ENCODE measurements at regions not wholly inside any gene's neighbourhood (a gene's known extent, or its start where the extent isn't known, plus 50 kb on each side); places are given as distances from the start of the nearest gene placed in this dataset.

GRCh38 chr3:74469151-74469550, 145.3 kb downstream of the CNTN3 start:
- Histone ChIP-seq H3K4me3 (ENCODE audit: low read length) (no peak overlapping the region), H3K36me3 (ENCODE audit: insufficient read depth, low read length) (no peaks in the 10 kb centered on the region), H3K9me3 (ENCODE audit: low read length) (no peaks in the 10 kb centered on the region; the same call in 1 of the 2 replicates), H2AFZ (ENCODE audit: low read length) (no peak overlapping the region), H3K4me1 (ENCODE audit: low read length) (no peaks in the 10 kb centered on the region), H3K27ac (ENCODE audit: low read length) (no peak overlapping the region), H3K79me2 (ENCODE audit: low read length) (no peaks in the 10 kb centered on the region), H3K9me2 (replicated peaks; ENCODE audit: insufficient read depth, low read length) (no peaks in the 10 kb centered on the region), H3K27me3 (ENCODE audit: low read length) (no peaks in the 10 kb centered on the region), H4K20me1 (ENCODE audit: insufficient read depth, low read depth, low read length) (no peaks in the 10 kb centered on the region), H3K9ac (ENCODE audit: low read length) (no peak overlapping the region), H3K4me2 (ENCODE audit: low read depth, low read length, poor library complexity, severe bottlenecking) (no peak overlapping the region)
- DNase-seq: no peak

- no peaks in the 10 kb centered on the region for H4K20me1 ChIP-seq (ENCODE audit: insufficient read depth, low read depth, low read length)
- no peaks in the 10 kb centered on the region for H3K27me3 ChIP-seq (ENCODE audit: low read length)
- H3K9me2 ChIP-seq (replicated peaks; ENCODE audit: insufficient read depth, low read length): no peaks in the 10 kb centered on the region
Observed at GRCh38 chr3:74465715-74466410, 148.6 kb downstream of the CNTN3 start.

GRCh38 chr3:74463515-74463914, 150.9 kb downstream of the CNTN3 start:
- no peaks in the 10 kb centered on the region for H3K27me3 ChIP-seq (ENCODE audit: low read length)
- no peak overlapping the region for H2AFZ ChIP-seq (ENCODE audit: low read length)
- H4K20me1 ChIP-seq (ENCODE audit: insufficient read depth, low read depth, low read length): no peaks in the 10 kb centered on the region
- H3K9ac ChIP-seq (ENCODE audit: low read length): no peak overlapping the region
- no peak overlapping the region for H3K4me2 ChIP-seq (ENCODE audit: low read depth, low read length, poor library complexity, severe bottlenecking)
- no peak overlapping the region for H3K27ac ChIP-seq (ENCODE audit: low read length)
- H3K9me2 ChIP-seq (replicated peaks; ENCODE audit: insufficient read depth, low read length): no peaks in the 10 kb centered on the region
- no peak for DNase-seq
- H3K4me1 ChIP-seq (ENCODE audit: low read length): no peaks in the 10 kb centered on the region
- H3K4me3 ChIP-seq (ENCODE audit: low read length): no peak overlapping the region
- no peaks in the 10 kb centered on the region for H3K79me2 ChIP-seq (ENCODE audit: low read length)
- no peaks in the 10 kb centered on the region for H3K9me3 ChIP-seq (ENCODE audit: low read length)
- no peaks in the 10 kb centered on the region for H3K36me3 ChIP-seq (ENCODE audit: insufficient read depth, low read length)

More at GRCh38 chr3:74465715-74466410, 148.6 kb downstream of the CNTN3 start:
- no peak overlapping the region for H3K4me3 ChIP-seq (ENCODE audit: low read length)
- no peak overlapping the region for H3K27ac ChIP-seq (ENCODE audit: low read length)
- DNase-seq: no peak
- no peak overlapping the region for H2AFZ ChIP-seq (ENCODE audit: low read length)
- H3K4me1 ChIP-seq (ENCODE audit: low read length): no peaks in the 10 kb centered on the region
- H3K9ac ChIP-seq (ENCODE audit: low read length): no peak overlapping the region
- H3K36me3 ChIP-seq (ENCODE audit: insufficient read depth, low read length): no peaks in the 10 kb centered on the region
- no peaks in the 10 kb centered on the region; the same call in 1 of the 2 replicates for H3K9me3 ChIP-seq (ENCODE audit: low read length)
- H3K79me2 ChIP-seq (ENCODE audit: low read length): no peaks in the 10 kb centered on the region
- H3K4me2 ChIP-seq (ENCODE audit: low read depth, low read length, poor library complexity, severe bottlenecking): no peak overlapping the region

- Histone ChIP-seq H3K4me1 (ENCODE audit: low read length) (no peaks in the 10 kb centered on the region), H3K9me2 (replicated peaks; ENCODE audit: insufficient read depth, low read length) (no peaks in the 10 kb centered on the region), H3K36me3 (ENCODE audit: insufficient read depth, low read length) (no peaks in the 10 kb centered on the region), H3K9ac (ENCODE audit: low read length) (no peak overlapping the region), H3K4me3 (ENCODE audit: low read length) (no peak overlapping the region), H4K20me1 (ENCODE audit: insufficient read depth, low read depth, low read length) (no peaks in the 10 kb centered on the region), H3K27ac (ENCODE audit: low read length) (no peak overlapping the region), H2AFZ (ENCODE audit: low read length) (no peak overlapping the region), H3K9me3 (ENCODE audit: low read length) (no peaks in the 10 kb centered on the region), H3K79me2 (ENCODE audit: low read length) (no peaks in the 10 kb centered on the region), H3K27me3 (ENCODE audit: low read length) (no peaks in the 10 kb centered on the region), H3K4me2 (ENCODE audit: low read depth, low read length, poor library complexity, severe bottlenecking) (no peak overlapping the region)
- no peak for DNase-seq
Observed at GRCh38 chr3:74456166-74456565, 158.3 kb downstream of the CNTN3 start.

- Histone ChIP-seq H3K36me3 (ENCODE audit: insufficient read depth, low read length) (no peaks in the 10 kb centered on the region), H3K9me3 (ENCODE audit: low read length) (no peaks in the 10 kb centered on the region), H3K27ac (ENCODE audit: low read length) (no peak overlapping the region), H3K4me1 (ENCODE audit: low read length) (no peaks in the 10 kb centered on the region), H3K27me3 (ENCODE audit: low read length) (no peaks in the 10 kb centered on the region), H3K79me2 (ENCODE audit: low read length) (no peaks in the 10 kb centered on the region), H3K9me2 (replicated peaks; ENCODE audit: insufficient read depth, low read length) (no peaks in the 10 kb centered on the region), H4K20me1 (ENCODE audit: insufficient read depth, low read depth, low read length) (no peaks in the 10 kb centered on the region), H3K4me3 (ENCODE audit: low read length) (no peak overlapping the region), H3K4me2 (ENCODE audit: low read depth, low read length, poor library complexity, severe bottlenecking) (no peak overlapping the region), H2AFZ (ENCODE audit: low read length) (no peak overlapping the region), H3K9ac (ENCODE audit: low read length) (no peak overlapping the region)
- DNase-seq: no peak
Observed at GRCh38 chr3:74447221-74447620, 167.2 kb downstream of the CNTN3 start.

- H3K27me3 ChIP-seq (ENCODE audit: low read length): no peaks in the 10 kb centered on the region
- H4K20me1 ChIP-seq (ENCODE audit: insufficient read depth, low read depth, low read length): no peaks in the 10 kb centered on the region
- no peak overlapping the region for H3K27ac ChIP-seq (ENCODE audit: low read length)
- H3K4me2 ChIP-seq (ENCODE audit: low read depth, low read length, poor library complexity, severe bottlenecking): no peak overlapping the region
- DNase-seq: no peak
- H2AFZ ChIP-seq (ENCODE audit: low read length): no peak overlapping the region
- H3K9me2 ChIP-seq (replicated peaks; ENCODE audit: insufficient read depth, low read length): no peaks in the 10 kb centered on the region
- H3K79me2 ChIP-seq (ENCODE audit: low read length): no peaks in the 10 kb centered on the region
- H3K9ac ChIP-seq (ENCODE audit: low read length): no peak overlapping the region
- H3K36me3 ChIP-seq (ENCODE audit: insufficient read depth, low read length): no peaks in the 10 kb centered on the region
- no peaks in the 10 kb centered on the region for H3K9me3 ChIP-seq (ENCODE audit: low read length)
- no peaks in the 10 kb centered on the region for H3K4me1 ChIP-seq (ENCODE audit: low read length)
- H3K4me3 ChIP-seq (ENCODE audit: low read length): no peak overlapping the region
Observed at GRCh38 chr3:74445541-74445940, 168.9 kb downstream of the CNTN3 start.

- H3K4me3 ChIP-seq (ENCODE audit: low read length): no peak overlapping the region
Observed at GRCh38 chr3:74443102-74443501, 171.4 kb downstream of the CNTN3 start.

GRCh38 chr3:74442683-74443082, 171.8 kb downstream of the CNTN3 start:
- Histone ChIP-seq H3K27ac (ENCODE audit: low read length) (no peak overlapping the region), H3K79me2 (ENCODE audit: low read length) (no peaks in the 10 kb centered on the region), H3K9me3 (ENCODE audit: low read length) (no peaks in the 10 kb centered on the region)

More at GRCh38 chr3:74443102-74443501, 171.4 kb downstream of the CNTN3 start:
- no peaks in the 10 kb centered on the region for H3K4me1 ChIP-seq (ENCODE audit: low read length)
- H4K20me1 ChIP-seq (ENCODE audit: insufficient read depth, low read depth, low read length): no peaks in the 10 kb centered on the region
- no peak overlapping the region for H3K27ac ChIP-seq (ENCODE audit: low read length)
- H3K36me3 ChIP-seq (ENCODE audit: insufficient read depth, low read length): no peaks in the 10 kb centered on the region
- H3K79me2 ChIP-seq (ENCODE audit: low read length): no peaks in the 10 kb centered on the region
- no peaks in the 10 kb centered on the region for H3K9me2 ChIP-seq (replicated peaks; ENCODE audit: insufficient read depth, low read length)
- H3K9me3 ChIP-seq (ENCODE audit: low read length): no peaks in the 10 kb centered on the region
- no peak overlapping the region for H3K4me2 ChIP-seq (ENCODE audit: low read depth, low read length, poor library complexity, severe bottlenecking)
- H3K27me3 ChIP-seq (ENCODE audit: low read length): no peaks in the 10 kb centered on the region
- H2AFZ ChIP-seq (ENCODE audit: low read length): no peak overlapping the region
- H3K9ac ChIP-seq (ENCODE audit: low read length): no peak overlapping the region
- DNase-seq: no peak

More at GRCh38 chr3:74442683-74443082, 171.8 kb downstream of the CNTN3 start:
- Histone ChIP-seq H3K36me3 (ENCODE audit: insufficient read depth, low read length) (no peaks in the 10 kb centered on the region), H3K4me2 (ENCODE audit: low read depth, low read length, poor library complexity, severe bottlenecking) (no peak overlapping the region), H3K4me3 (ENCODE audit: low read length) (no peak overlapping the region), H4K20me1 (ENCODE audit: insufficient read depth, low read depth, low read length) (no peaks in the 10 kb centered on the region), H3K4me1 (ENCODE audit: low read length) (no peaks in the 10 kb centered on the region), H2AFZ (ENCODE audit: low read length) (no peak overlapping the region), H3K9me2 (replicated peaks; ENCODE audit: insufficient read depth, low read length) (no peaks in the 10 kb centered on the region), H3K9ac (ENCODE audit: low read length) (no peak overlapping the region), H3K27me3 (ENCODE audit: low read length) (no peaks in the 10 kb centered on the region)
- no peak for DNase-seq
